HUES64 (cell line): ENCODE measurements at regions not wholly inside any gene's neighbourhood (a gene's known extent, or its start where the extent isn't known, plus 50 kb on each side); places are given as distances from the start of the nearest gene placed in this dataset.

ENCODE experiments used
- H3K27ac ChIP-seq: 2 replicates; pipeline ENCODE4 v1.7.0; 2013; ENCODE audit warnings: low read depth, low read length, inconsistent platforms
- H3K27me3 ChIP-seq: 2 replicates; pipeline ENCODE4 v1.6.1; 2013; ENCODE audit warnings: mild to moderate bottlenecking, low read length; ENCODE audit not compliant: insufficient read depth
- H3K36me3 ChIP-seq: 2 replicates; pipeline ENCODE4 v1.6.1; 2013; ENCODE audit warnings: mild to moderate bottlenecking, low read length; ENCODE audit not compliant: insufficient read depth
- H3K4me1 ChIP-seq: 2 replicates; pipeline ENCODE4 v1.6.1; 2013; ENCODE audit warnings: mild to moderate bottlenecking, low read length, moderate library complexity; ENCODE audit not compliant: insufficient read depth
- H3K4me3 ChIP-seq: 2 replicates; pipeline ENCODE4 v1.5.1; 2013; ENCODE audit warnings: mild to moderate bottlenecking, low read length, moderate library complexity
- H3K9ac ChIP-seq: 2 replicates; pipeline ENCODE4 v1.6.1; 2013; ENCODE audit warnings: mild to moderate bottlenecking, low read depth, low read length
- H3K9me3 ChIP-seq: 2 replicates; pipeline ENCODE4 v1.6.1; 2013; ENCODE audit warnings: low read depth, low read length; ENCODE audit not compliant: insufficient read depth
- WGBS: fragments of 150-250, 120-280 bp; methylation state at CpG from one replicate; pipeline ENCODE4 v1.1.7; 2013; ENCODE audit warnings: missing lambda C conversion rate; 5-methylcytosine and 5-hydroxymethylcytosine counted together

GRCh38 chr7:17147409-17147808 lies 151.0 kb upstream of the AHR start:
- WGBS: 90% methylated on average over 7 of the region's 7 CpGs
- no peak overlapping the region for H3K4me3 ChIP-seq
- H3K9me3 ChIP-seq: no peaks in the 10 kb centered on the region
- no peak overlapping the region for H3K27ac ChIP-seq
- no peaks in the 10 kb centered on the region for H3K4me1 ChIP-seq
- H3K9ac ChIP-seq: no peak overlapping the region
- no peaks in the 10 kb centered on the region for H3K36me3 ChIP-seq
- no peaks in the 10 kb centered on the region for H3K27me3 ChIP-seq

- Histone ChIP-seq H3K4me3 (no peak overlapping the region), H3K27ac (no peak overlapping the region), H3K36me3 (no peaks in the 10 kb centered on the region), H3K27me3 (no peaks in the 10 kb centered on the region), H3K9me3 (no peaks in the 10 kb centered on the region), H3K4me1 (no peaks in the 10 kb centered on the region), H3K9ac (no peak overlapping the region)
- WGBS: 95% methylated on average over 1 of the region's 1 CpG
These were observed 148.4 kb upstream of the AHR start for GRCh38 chr7:17150018-17150417.

- no peak overlapping the region for H3K9ac ChIP-seq
- WGBS: 97% methylated on average over 3 of the region's 4 CpGs
- H3K27ac ChIP-seq: no peak overlapping the region
- no peak overlapping the region for H3K4me3 ChIP-seq
- no peaks in the 10 kb centered on the region for H3K27me3 ChIP-seq
- no peaks in the 10 kb centered on the region for H3K9me3 ChIP-seq
- no peaks in the 10 kb centered on the region for H3K4me1 ChIP-seq
- H3K36me3 ChIP-seq: no peaks in the 10 kb centered on the region
These were observed 145.7 kb upstream of the AHR start for GRCh38 chr7:17152721-17153120.

- Histone ChIP-seq H3K36me3 (no peaks in the 10 kb centered on the region), H3K9me3 (no peaks in the 10 kb centered on the region), H3K9ac (no peak overlapping the region), H3K4me3 (no peak overlapping the region), H3K27me3 (no peaks in the 10 kb centered on the region), H3K4me1 (no peaks in the 10 kb centered on the region), H3K27ac (no peak overlapping the region)
- 88% methylated on average over 3 of the region's 3 CpGs for WGBS
These were observed 144.9 kb upstream of the AHR start for GRCh38 chr7:17153536-17153935.

- no peaks in the 10 kb centered on the region for H3K36me3 ChIP-seq
- H3K9me3 ChIP-seq: no peaks in the 10 kb centered on the region
- no peak overlapping the region for H3K9ac ChIP-seq
- no peaks in the 10 kb centered on the region for H3K27me3 ChIP-seq
- no peak overlapping the region for H3K4me3 ChIP-seq
- no peaks in the 10 kb centered on the region for H3K4me1 ChIP-seq
- no peak overlapping the region for H3K27ac ChIP-seq
These were observed 142.9 kb upstream of the AHR start for GRCh38 chr7:17155529-17155928.

- Histone ChIP-seq H3K36me3 (no peaks in the 10 kb centered on the region), H3K9me3 (no peaks in the 10 kb centered on the region), H3K9ac (no peak overlapping the region), H3K4me1 (no peaks in the 10 kb centered on the region), H3K4me3 (no peak overlapping the region), H3K27ac (no peak overlapping the region), H3K27me3 (no peaks in the 10 kb centered on the region)
- 96% methylated on average over 4 of the region's 5 CpGs for WGBS
These were observed 140.2 kb upstream of the AHR start for GRCh38 chr7:17158261-17158660.

- Histone ChIP-seq H3K27me3 (no peaks in the 10 kb centered on the region), H3K4me1 (no peaks in the 10 kb centered on the region), H3K9ac (no peak overlapping the region), H3K36me3 (no peaks in the 10 kb centered on the region), H3K27ac (no peak overlapping the region), H3K4me3 (no peak overlapping the region), H3K9me3 (no peaks in the 10 kb centered on the region)
- 89% methylated on average over 2 of the region's 2 CpGs for WGBS
These were observed 138.9 kb upstream of the AHR start for GRCh38 chr7:17159500-17160037.

- Histone ChIP-seq H3K9ac (no peak overlapping the region), H3K27ac (no peak overlapping the region), H3K4me3 (no peak overlapping the region), H3K36me3 (no peaks in the 10 kb centered on the region), H3K9me3 (no peaks in the 10 kb centered on the region), H3K27me3 (no peaks in the 10 kb centered on the region), H3K4me1 (no peaks in the 10 kb centered on the region)
- 90% methylated on average over 4 of the region's 4 CpGs for WGBS
These were observed 131.6 kb upstream of the AHR start for GRCh38 chr7:17166824-17167379.

- Histone ChIP-seq H3K4me3 (no peak overlapping the region), H3K27ac (no peak overlapping the region), H3K9ac (no peak overlapping the region), H3K27me3 (no peaks in the 10 kb centered on the region), H3K36me3 (no peaks in the 10 kb centered on the region), H3K9me3 (no peaks in the 10 kb centered on the region), H3K4me1 (no peaks in the 10 kb centered on the region)
- 96% methylated on average over 2 of the region's 2 CpGs for WGBS
These were observed 130.0 kb upstream of the AHR start for GRCh38 chr7:17168416-17168815.

- no CpG with 5 or more reads among the region's 3 CpGs for WGBS
- H3K36me3 ChIP-seq: no peaks in the 10 kb centered on the region
- H3K9ac ChIP-seq: no peak overlapping the region
- no peak overlapping the region for H3K27ac ChIP-seq
- no peak overlapping the region for H3K4me3 ChIP-seq
- H3K9me3 ChIP-seq: no peaks in the 10 kb centered on the region
- no peaks in the 10 kb centered on the region for H3K27me3 ChIP-seq
- H3K4me1 ChIP-seq: no peaks in the 10 kb centered on the region
These were observed 127.0 kb upstream of the AHR start for GRCh38 chr7:17171427-17171826.

- H3K4me3 ChIP-seq: no peak overlapping the region
- no peak overlapping the region for H3K27ac ChIP-seq
- no peak overlapping the region for H3K9ac ChIP-seq
- no peaks in the 10 kb centered on the region for H3K9me3 ChIP-seq
- WGBS: 96% methylated on average over 10 of the region's 11 CpGs
- H3K27me3 ChIP-seq: no peaks in the 10 kb centered on the region
- no peaks in the 10 kb centered on the region for H3K36me3 ChIP-seq
- H3K4me1 ChIP-seq: no peaks in the 10 kb centered on the region
These were observed 122.0 kb upstream of the AHR start for GRCh38 chr7:17176371-17177032.

GRCh38 chr7:17178545-17178944 lies 119.9 kb upstream of the AHR start:
- no peaks in the 10 kb centered on the region for H3K36me3 ChIP-seq
- H3K4me1 ChIP-seq: no peaks in the 10 kb centered on the region
- no peak overlapping the region for H3K9ac ChIP-seq
- 77% methylated on average over 1 of the region's 2 CpGs for WGBS
- H3K4me3 ChIP-seq: no peak overlapping the region
- H3K27me3 ChIP-seq: no peaks in the 10 kb centered on the region
- no peaks in the 10 kb centered on the region for H3K9me3 ChIP-seq
- no peak overlapping the region for H3K27ac ChIP-seq
